Uterus (tissue), 2 donors: ENCODE measurements at regions not wholly inside any gene's neighbourhood (a gene's known extent, or its start where the extent isn't known, plus 50 kb on each side); places are given as distances from the start of the nearest gene placed in this dataset.

Experiments
- CTCF ChIP-seq, 4 experiments: fragments of 200-600 bp in 2 of 4; fragments of 450-650 bp in 2 of 4; sonication (generic) in 2 of 4; IDR thresholded peaks; one replicate each; pipeline ENCODE4 v1.5.1; 2016 to 2019; ENCODE audit warnings: antibody characterized with exemption in 4 of 4, mild to moderate bottlenecking in 2 of 4, moderate library complexity in 1 of 4
- POLR2A ChIP-seq, 2 donors: fragments of 450-650 bp; IDR thresholded peaks; one replicate each; pipeline ENCODE4 v1.6.1; 2016; ENCODE audit warnings: antibody characterized with exemption in 2 of 2, mild to moderate bottlenecking in 1 of 2, moderate library complexity in 1 of 2

DNA sequence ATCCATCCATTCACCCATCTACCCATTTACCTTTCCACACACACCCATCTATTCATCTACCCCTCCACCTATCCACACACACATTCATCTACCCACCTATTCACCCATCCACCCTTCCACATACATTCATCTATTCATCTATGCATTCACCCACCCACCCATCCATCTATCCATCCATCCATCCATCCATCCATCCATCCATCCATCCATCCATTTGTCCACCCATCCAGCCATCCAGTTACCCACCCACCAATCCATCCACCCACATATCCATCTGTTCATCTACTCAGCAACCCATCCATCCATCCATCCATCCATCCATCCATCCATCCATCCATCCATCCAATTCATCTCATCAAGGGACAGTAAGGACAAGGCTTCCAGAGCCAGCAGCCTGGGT lies 74.0 kb downstream of the INHBB start:
- TF ChIP-seq POLR2A (IDR thresholded peaks at IDR 0.05): no peak
- no peak for TF ChIP-seq CTCF (IDR thresholded peaks at IDR 0.05)
